VCaP (cell line): ENCODE measurements at regions not wholly inside any gene's neighbourhood (a gene's known extent, or its start where the extent isn't known, plus 50 kb on each side); places are given as distances from the start of the nearest gene placed in this dataset.
A peak's percentile ranks its signal among the peaks of the same experiment; 100 is the strongest.

Experiments used
- H3K27ac ChIP-seq: fragments of 450-650 bp; 2 replicates; pipeline ENCODE4 v1.5.1; 2017
- TF ChIP-seq, protein P1 (sequence below): fragments of 450-650 bp; conservative IDR thresholded peaks from 2 replicates; pipeline ENCODE4 v1.5.1; 2017; ENCODE audit warnings: mild to moderate bottlenecking, moderate library complexity

DNA sequence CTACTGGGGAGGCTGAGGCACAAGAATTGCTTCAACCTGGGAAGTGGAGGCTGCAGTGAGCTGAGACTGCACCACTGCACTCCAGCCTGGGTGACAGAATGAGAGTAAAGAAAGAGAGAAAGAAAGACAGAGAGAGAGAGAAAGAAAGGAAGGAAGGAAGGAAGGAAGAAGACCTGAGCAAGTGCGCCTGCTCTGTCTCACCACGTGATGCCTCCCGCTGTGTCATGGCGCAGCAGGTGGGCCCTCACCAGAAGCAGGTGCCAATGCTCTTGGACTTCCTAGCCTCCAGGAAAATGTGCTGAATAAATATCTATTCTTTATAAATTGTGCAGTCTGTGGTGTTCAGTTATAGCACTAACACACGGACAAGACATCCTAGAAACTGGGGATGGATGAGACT lies 270.0 kb downstream of the CYP26B1 start:
- TF ChIP-seq, protein P1, sequence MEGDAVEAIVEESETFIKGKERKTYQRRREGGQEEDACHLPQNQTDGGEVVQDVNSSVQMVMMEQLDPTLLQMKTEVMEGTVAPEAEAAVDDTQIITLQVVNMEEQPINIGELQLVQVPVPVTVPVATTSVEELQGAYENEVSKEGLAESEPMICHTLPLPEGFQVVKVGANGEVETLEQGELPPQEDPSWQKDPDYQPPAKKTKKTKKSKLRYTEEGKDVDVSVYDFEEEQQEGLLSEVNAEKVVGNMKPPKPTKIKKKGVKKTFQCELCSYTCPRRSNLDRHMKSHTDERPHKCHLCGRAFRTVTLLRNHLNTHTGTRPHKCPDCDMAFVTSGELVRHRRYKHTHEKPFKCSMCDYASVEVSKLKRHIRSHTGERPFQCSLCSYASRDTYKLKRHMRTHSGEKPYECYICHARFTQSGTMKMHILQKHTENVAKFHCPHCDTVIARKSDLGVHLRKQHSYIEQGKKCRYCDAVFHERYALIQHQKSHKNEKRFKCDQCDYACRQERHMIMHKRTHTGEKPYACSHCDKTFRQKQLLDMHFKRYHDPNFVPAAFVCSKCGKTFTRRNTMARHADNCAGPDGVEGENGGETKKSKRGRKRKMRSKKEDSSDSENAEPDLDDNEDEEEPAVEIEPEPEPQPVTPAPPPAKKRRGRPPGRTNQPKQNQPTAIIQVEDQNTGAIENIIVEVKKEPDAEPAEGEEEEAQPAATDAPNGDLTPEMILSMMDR: no peak
- no peak overlapping the region for H3K27ac ChIP-seq

DNA sequence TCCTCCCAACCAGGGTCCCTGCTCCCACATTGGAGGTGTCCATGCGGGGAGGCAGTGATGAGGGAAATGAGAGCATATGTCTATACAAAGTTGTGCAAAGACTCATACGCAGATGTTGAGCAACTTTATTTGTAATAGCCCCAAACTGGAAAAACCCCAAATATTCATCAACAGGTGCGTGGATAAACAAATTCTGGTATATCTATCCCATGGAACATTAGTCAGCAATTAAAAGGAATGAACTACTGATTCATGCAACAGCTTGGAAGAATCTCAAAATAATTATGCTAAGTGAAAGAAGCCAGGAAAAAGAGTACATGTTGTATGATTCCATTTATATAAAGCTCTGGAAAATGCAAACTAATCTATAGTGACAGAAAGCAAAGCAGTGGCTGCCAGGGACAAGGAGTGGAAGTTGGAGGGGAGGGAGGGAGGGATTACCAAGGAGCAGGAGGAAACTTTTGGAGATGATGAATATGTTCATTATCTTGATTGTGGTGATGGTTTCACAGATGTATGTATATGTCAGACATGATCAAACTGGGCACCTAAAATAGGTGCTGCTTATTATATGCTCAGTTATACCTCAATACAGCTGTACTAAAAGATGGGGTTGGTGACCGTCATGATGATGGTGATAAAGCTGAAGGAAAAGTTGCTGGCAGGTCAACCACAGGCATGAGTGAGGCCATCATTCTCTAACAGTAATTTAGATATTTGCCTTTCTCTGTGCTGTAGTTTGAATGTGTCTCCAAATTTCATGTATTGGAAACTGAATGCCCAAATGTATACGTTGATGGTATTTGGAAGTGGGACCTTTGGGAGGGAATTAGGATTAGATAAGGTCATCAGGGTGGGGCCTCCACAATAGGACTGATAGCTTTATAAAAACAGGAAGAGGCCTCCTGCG lies 270.9 kb downstream of the CYP26B1 start:
- TF ChIP-seq, protein P1: no peak
- no peak overlapping the region for H3K27ac ChIP-seq

DNA sequence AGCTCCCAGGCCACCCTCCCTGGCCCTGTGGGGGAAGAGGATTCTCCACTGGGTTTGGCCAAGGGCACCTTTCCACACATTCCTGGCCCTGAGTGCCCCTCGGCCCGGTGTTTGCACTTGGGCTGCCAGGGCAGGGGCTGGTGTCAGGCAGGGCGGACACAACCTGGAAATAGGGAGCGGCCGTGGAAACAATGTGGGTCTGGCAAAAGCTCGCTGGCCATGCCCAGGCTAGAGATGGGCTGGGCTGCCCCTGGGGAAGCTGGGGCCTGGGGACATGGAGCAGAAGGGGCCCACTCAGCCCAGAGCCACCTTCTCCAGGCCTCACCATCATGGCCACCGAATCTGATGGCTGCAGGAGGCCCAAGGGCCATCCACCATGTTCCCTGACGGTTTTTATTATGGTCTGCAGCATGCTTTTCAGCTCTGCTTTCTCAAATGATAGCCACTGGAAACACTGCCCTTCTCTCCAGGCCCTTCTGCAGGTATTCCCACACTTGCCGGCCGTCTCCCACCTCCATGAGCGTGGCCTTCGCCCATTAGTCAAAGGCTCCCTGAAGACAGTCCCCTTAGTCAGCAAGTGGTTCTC lies 275.1 kb downstream of the CYP26B1 start:
- H3K27ac ChIP-seq: no peak overlapping the region
- TF ChIP-seq, protein P1: no peak

DNA sequence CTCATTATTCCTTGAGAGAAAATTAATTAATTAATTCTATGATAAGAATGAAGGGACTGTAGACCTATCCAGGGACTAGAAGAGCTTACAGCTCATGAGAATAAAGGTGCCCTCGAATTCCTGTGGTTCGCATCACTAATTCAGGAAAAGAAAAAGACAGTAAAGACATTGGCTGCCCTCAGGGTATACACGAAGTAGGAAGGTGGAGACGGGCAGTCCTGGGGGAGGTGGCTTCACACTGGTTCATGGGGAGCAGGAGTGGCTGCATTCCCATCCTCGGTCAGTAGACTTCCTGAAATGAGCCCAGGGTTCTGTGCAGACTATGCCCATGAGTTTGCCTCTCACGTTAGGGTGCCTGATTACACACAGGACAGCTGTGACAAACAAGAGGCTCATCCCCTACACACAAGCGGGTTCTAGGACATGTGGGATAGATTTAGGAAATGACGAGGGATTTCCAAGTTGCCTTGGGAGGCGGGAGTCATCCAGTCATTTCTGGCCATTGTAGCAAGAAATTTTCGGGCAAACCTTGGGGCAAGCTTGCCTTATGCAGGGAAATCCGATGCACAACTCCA lies 282.2 kb downstream of the CYP26B1 start:
- TF ChIP-seq, protein P1: no peak
- H3K27ac ChIP-seq: no peak overlapping the region

DNA sequence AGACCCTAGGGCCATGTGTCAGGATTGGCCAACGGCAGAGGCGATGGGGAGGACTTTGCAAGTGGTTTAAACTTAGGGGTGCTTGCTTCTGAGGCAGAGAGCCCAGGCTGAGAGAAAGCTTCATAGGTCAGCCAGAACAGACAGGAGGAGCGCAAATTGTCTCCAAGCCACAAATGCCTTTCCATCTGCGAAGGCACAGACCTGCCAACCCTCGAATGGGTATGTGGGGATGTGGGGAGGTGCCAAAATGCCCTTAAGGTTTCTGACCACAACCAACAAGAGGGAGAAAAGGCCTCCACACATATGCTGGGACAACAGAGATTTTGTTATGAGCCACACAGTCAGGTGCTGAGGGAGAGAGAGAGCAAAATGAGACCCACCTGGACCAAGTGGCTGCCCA lies 283.6 kb downstream of the CYP26B1 start:
- H3K27ac ChIP-seq: peak overlapping the region; percentile 37; the same call in 1 of the 2 replicates
- TF ChIP-seq, protein P1: no peak

DNA sequence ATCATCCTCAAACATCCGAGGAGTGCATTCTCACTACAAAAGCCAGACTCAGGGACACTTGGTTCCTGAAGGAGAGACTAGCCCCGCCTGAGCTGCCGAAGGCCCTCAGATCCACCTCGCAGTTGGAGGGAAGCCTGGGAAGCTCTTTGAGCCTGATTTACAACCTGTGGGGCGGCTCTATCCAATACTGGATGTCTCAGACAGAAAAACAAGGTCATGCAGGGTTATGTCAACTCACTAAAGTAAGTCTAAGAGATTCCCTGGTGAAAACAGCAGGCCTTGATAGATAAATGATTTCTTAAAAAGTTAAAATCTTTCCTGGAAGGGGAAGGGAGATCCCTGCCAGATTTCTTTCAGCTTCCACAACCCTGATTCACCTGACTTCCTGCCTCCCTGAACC lies 284.3 kb downstream of the CYP26B1 start:
- TF ChIP-seq, protein P1: no peak
- peak overlapping the region; percentile 37; the same call in 1 of the 2 replicates for H3K27ac ChIP-seq

DNA sequence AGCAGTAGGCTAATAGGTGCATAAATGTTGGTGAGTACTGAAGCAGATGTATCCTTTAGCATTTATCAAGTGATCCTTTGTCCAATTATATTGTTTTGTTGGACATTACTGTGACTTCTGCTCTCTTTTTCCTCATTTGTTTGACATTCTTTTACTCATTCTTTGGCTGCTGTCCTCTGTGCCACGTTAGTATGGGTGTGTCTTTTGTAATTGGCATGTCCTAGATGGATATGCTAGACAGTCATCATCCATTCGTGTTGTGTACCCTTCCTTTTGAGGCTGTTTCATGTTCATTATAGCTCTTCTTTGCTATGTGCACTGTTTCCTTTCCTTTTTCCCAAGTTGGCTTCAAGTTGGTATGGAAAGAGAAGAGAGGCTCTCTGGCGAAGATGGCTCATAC lies 284.7 kb downstream of the CYP26B1 start:
- TF ChIP-seq, protein P1: no peak
- H3K27ac ChIP-seq: peak overlapping the region; percentile 37; the same call in 1 of the 2 replicates
